ENCODE measurements at regions not wholly inside any gene's neighbourhood (a gene's known extent, or its start where the extent isn't known, plus 50 kb on each side); places are given as distances from the start of the nearest gene placed in this dataset.

- no peak for TF ChIP-seq CTCF (IDR thresholded peaks at IDR 0.05)
- TF ChIP-seq POLR2A (IDR thresholded peaks at IDR 0.05): no peak
Observed at GRCh38 chr10:89830624-89831023, 129.2 kb downstream of the KIF20B start.
